Mesodermal cell (in vitro differentiated cells): ENCODE measurements at regions not wholly inside any gene's neighbourhood (a gene's known extent, or its start where the extent isn't known, plus 50 kb on each side); places are given as distances from the start of the nearest gene placed in this dataset.

Experiments
- H3K27ac ChIP-seq: 2 replicates; pipeline ENCODE4 v1.7.0; 2013; ENCODE audit warnings: mild to moderate bottlenecking, low read depth, low read length, moderate library complexity; ENCODE audit not compliant: severe bottlenecking
- H3K36me3 ChIP-seq: 2 replicates; pipeline ENCODE4 v1.7.1; 2013; ENCODE audit warnings: mild to moderate bottlenecking, low read length, moderate library complexity; ENCODE audit not compliant: control insufficient read depth, insufficient read depth
- H3K4me1 ChIP-seq: one replicate; pipeline ENCODE4 v1.7.1; 2013; ENCODE audit warnings: mild to moderate bottlenecking, low read length; ENCODE audit not compliant: insufficient read depth, control insufficient read depth, poor library complexity, severe bottlenecking
- H3K4me3 ChIP-seq: 2 replicates; pipeline ENCODE4 v1.7.0; 2013; ENCODE audit warnings: low read length, control low read depth, mild to moderate bottlenecking; ENCODE audit not compliant: insufficient read depth, poor library complexity, severe bottlenecking; ENCODE audit errors: extremely low read depth
- H3K9me3 ChIP-seq: 2 replicates; pipeline ENCODE4 v1.7.1; 2013; ENCODE audit warnings: mild to moderate bottlenecking, low read length, moderate library complexity; ENCODE audit not compliant: control insufficient read depth
- WGBS, 2 experiments: methylation state at CpG; one replicate each; pipeline ENCODE4 v1.1.5; 2013; ENCODE audit warnings: missing lambda C conversion rate in 2 of 2; ENCODE audit not compliant: insufficient coverage in 2 of 2; 5-methylcytosine and 5-hydroxymethylcytosine counted together

GRCh38 chr14:85325134-85326017, 204.6 kb upstream of the FLRT2 start:
- H3K27ac ChIP-seq: no peak overlapping the region
- no peaks in the 10 kb centered on the region for H3K9me3 ChIP-seq
- peaks cover under 1% of the 10 kb centered on the region for H3K4me1 ChIP-seq
- no peaks in the 10 kb centered on the region for H3K36me3 ChIP-seq
- H3K4me3 ChIP-seq: no peak overlapping the region
- WGBS, 2 experiments: 84 to 95% methylated on average over 3 of the region's 3 CpGs

GRCh38 chr14:85332401-85332800, 197.5 kb upstream of the FLRT2 start:
- Histone ChIP-seq H3K36me3 (no peaks in the 10 kb centered on the region), H3K4me1 (peaks cover 7% of the 10 kb centered on the region), H3K27ac (no peak overlapping the region), H3K4me3 (no peak overlapping the region), H3K9me3 (peaks cover 4% of the 10 kb centered on the region)
- WGBS, 2 experiments: no CpG with 5 or more reads among the region's 1 CpG

- Histone ChIP-seq H3K4me3 (no peak overlapping the region), H3K36me3 (no peaks in the 10 kb centered on the region), H3K9me3 (peaks cover 4% of the 10 kb centered on the region), H3K4me1 (peaks cover 7% of the 10 kb centered on the region), H3K27ac (no peak overlapping the region)
- WGBS, 2 experiments: 89 to 92% methylated on average over 2 of the region's 3 CpGs
Measured at GRCh38 chr14:85333313-85333712, 196.6 kb upstream of the FLRT2 start.

GRCh38 chr14:85333841-85334240, 196.1 kb upstream of the FLRT2 start:
- Histone ChIP-seq H3K27ac (no peak overlapping the region), H3K9me3 (peaks cover 4% of the 10 kb centered on the region)
- WGBS, 2 experiments: 82 to 100% methylated on average over 2 of the region's 4 CpGs

GRCh38 chr14:85334316-85334715, 195.6 kb upstream of the FLRT2 start:
- no peaks in the 10 kb centered on the region for H3K36me3 ChIP-seq
- 100% methylated on average over 2 of the region's 3 CpGs; no CpG with 5 or more reads in 1 of the 2 experiments for WGBS, 2 experiments
- H3K9me3 ChIP-seq: peaks cover 4% of the 10 kb centered on the region
- peaks cover 7% of the 10 kb centered on the region for H3K4me1 ChIP-seq
- no peak overlapping the region for H3K4me3 ChIP-seq
- no peak overlapping the region for H3K27ac ChIP-seq

More at GRCh38 chr14:85333841-85334240, 196.1 kb upstream of the FLRT2 start:
- Histone ChIP-seq H3K36me3 (no peaks in the 10 kb centered on the region), H3K4me1 (peaks cover 7% of the 10 kb centered on the region), H3K4me3 (no peak overlapping the region)

- peaks cover 4% of the 10 kb centered on the region for H3K9me3 ChIP-seq
- WGBS, 2 experiments: no CpG with 5 or more reads among the region's 1 CpG
Measured at GRCh38 chr14:85336257-85336656, 193.7 kb upstream of the FLRT2 start.

GRCh38 chr14:85336817-85337216, 193.1 kb upstream of the FLRT2 start:
- H3K4me3 ChIP-seq: no peak overlapping the region
- WGBS, 2 experiments: 71 to 85% methylated on average over 2 to 3 of the region's 5 CpGs
- no peak overlapping the region for H3K27ac ChIP-seq
- H3K36me3 ChIP-seq: no peaks in the 10 kb centered on the region
- H3K9me3 ChIP-seq: peaks cover 4% of the 10 kb centered on the region
- peaks cover 7% of the 10 kb centered on the region for H3K4me1 ChIP-seq

More at GRCh38 chr14:85336257-85336656, 193.7 kb upstream of the FLRT2 start:
- H3K27ac ChIP-seq: no peak overlapping the region
- peaks cover 7% of the 10 kb centered on the region for H3K4me1 ChIP-seq
- no peak overlapping the region for H3K4me3 ChIP-seq
- H3K36me3 ChIP-seq: no peaks in the 10 kb centered on the region

GRCh38 chr14:85338895-85339294, 191.0 kb upstream of the FLRT2 start:
- WGBS, 2 experiments: no CpG with 5 or more reads among the region's 2 CpGs
- H3K4me3 ChIP-seq: no peak overlapping the region

GRCh38 chr14:85342858-85343607, 186.9 kb upstream of the FLRT2 start:
- H3K9me3 ChIP-seq: no peaks in the 10 kb centered on the region
- no CpG with 5 or more reads among the region's 3 CpGs for WGBS, 2 experiments
- H3K27ac ChIP-seq: no peak overlapping the region
- H3K36me3 ChIP-seq: no peaks in the 10 kb centered on the region
- H3K4me3 ChIP-seq: no peak overlapping the region
- H3K4me1 ChIP-seq: no peaks in the 10 kb centered on the region

More at GRCh38 chr14:85338895-85339294, 191.0 kb upstream of the FLRT2 start:
- H3K9me3 ChIP-seq: peaks cover under 1% of the 10 kb centered on the region
- no peak overlapping the region for H3K27ac ChIP-seq
- H3K4me1 ChIP-seq: peaks cover 7% of the 10 kb centered on the region
- H3K36me3 ChIP-seq: no peaks in the 10 kb centered on the region

GRCh38 chr14:85344171-85344570, 185.8 kb upstream of the FLRT2 start:
- H3K4me1 ChIP-seq: no peaks in the 10 kb centered on the region
- no peaks in the 10 kb centered on the region for H3K9me3 ChIP-seq
- no peaks in the 10 kb centered on the region for H3K36me3 ChIP-seq
- no peak overlapping the region for H3K27ac ChIP-seq
- 100% methylated on average over 1 of the region's 5 CpGs; no CpG with 5 or more reads in 1 of the 2 experiments for WGBS, 2 experiments
- no peak overlapping the region for H3K4me3 ChIP-seq
